Endothelial cell of umbilical vein (primary cell): ENCODE measurements at regions not wholly inside any gene's neighbourhood (a gene's known extent, or its start where the extent isn't known, plus 50 kb on each side); places are given as distances from the start of the nearest gene placed in this dataset.

ENCODE experiments used
- EZH2 ChIP-seq: IDR thresholded peaks from 2 replicates; pipeline ENCODE4 v1.6.1; 2012; ENCODE audit warnings: borderline replicate concordance, low read depth, mild to moderate bottlenecking, moderate library complexity, low read length, inconsistent platforms; ENCODE audit not compliant: severe bottlenecking
- MYC ChIP-seq: IDR thresholded peaks from one replicate; pipeline ENCODE4 v1.6.1; 2011; ENCODE audit warnings: mild to moderate bottlenecking, low read depth, low read length
- POLR2A ChIP-seq: IDR thresholded peaks from 2 replicates; pipeline ENCODE4 v1.6.1; 2012; ENCODE audit warnings: low read depth, mild to moderate bottlenecking, control low read depth, low read length
- POLR2AphosphoS5 ChIP-seq: IDR thresholded peaks from 2 replicates; pipeline ENCODE4 v1.6.1; 2012; ENCODE audit warnings: low read depth, mild to moderate bottlenecking, control low read depth, low read length, moderate library complexity; ENCODE audit not compliant: insufficient read depth
- TF ChIP-seq, protein P1 (sequence below), 2 donors: IDR thresholded peaks; 1 replicate in 1 of 2; 2 replicates in 1 of 2; pipeline ENCODE4 v1.5.1; 2011; ENCODE audit warnings: low read length in 2 of 2, mild to moderate bottlenecking in 2 of 2, moderate library complexity in 2 of 2, control low read depth in 1 of 2, inconsistent platforms in 1 of 2, low read depth in 1 of 2; ENCODE audit not compliant: insufficient read depth in 1 of 2; ENCODE audit errors: extremely low read depth in 1 of 2

DNA sequence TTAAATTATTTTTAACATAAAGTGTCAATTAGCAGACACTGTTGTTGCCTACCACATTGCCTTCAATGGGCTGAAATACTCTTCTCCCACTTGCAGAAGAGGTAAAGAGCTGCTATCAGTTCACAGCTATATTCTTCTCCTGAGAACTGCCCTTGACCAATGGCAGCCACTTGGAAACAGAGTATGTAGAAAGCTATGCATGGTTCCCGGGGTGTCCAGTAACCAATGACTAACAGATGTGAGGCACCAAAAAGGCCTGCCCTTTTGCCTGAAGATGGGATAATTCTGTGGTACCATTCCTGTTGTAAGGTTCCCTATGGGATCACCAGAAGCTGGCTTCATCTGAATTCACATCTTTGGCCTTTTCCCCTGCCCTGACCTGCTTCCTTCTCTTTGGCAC is 181.4 kb upstream of the MAP3K1 start:
- TF ChIP-seq, protein P1, sequence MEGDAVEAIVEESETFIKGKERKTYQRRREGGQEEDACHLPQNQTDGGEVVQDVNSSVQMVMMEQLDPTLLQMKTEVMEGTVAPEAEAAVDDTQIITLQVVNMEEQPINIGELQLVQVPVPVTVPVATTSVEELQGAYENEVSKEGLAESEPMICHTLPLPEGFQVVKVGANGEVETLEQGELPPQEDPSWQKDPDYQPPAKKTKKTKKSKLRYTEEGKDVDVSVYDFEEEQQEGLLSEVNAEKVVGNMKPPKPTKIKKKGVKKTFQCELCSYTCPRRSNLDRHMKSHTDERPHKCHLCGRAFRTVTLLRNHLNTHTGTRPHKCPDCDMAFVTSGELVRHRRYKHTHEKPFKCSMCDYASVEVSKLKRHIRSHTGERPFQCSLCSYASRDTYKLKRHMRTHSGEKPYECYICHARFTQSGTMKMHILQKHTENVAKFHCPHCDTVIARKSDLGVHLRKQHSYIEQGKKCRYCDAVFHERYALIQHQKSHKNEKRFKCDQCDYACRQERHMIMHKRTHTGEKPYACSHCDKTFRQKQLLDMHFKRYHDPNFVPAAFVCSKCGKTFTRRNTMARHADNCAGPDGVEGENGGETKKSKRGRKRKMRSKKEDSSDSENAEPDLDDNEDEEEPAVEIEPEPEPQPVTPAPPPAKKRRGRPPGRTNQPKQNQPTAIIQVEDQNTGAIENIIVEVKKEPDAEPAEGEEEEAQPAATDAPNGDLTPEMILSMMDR (IDR thresholded peaks at IDR 0.05; ENCODE audit: extremely low read depth in 1 of 2, insufficient read depth in 1 of 2, low read depth in 1 of 2, low read length in 2 of 2) = no peak
- TF ChIP-seq POLR2A = no peak
- TF ChIP-seq POLR2AphosphoS5 = no peak
- no peak for TF ChIP-seq EZH2
- TF ChIP-seq MYC = no peak
